Neuronal stem cell (in vitro differentiated cells): ENCODE measurements at regions not wholly inside any gene's neighbourhood (a gene's known extent, or its start where the extent isn't known, plus 50 kb on each side); places are given as distances from the start of the nearest gene placed in this dataset.

Experiments used
- DNase-seq: peaks from one replicate; pipeline ENCODE4 v3.0.0-alpha.2; 2013; ENCODE audit warnings: low spot score
- H2AFZ ChIP-seq: one replicate; pipeline ENCODE4 v1.6.1; 2013; ENCODE audit warnings: mild to moderate bottlenecking, low read length, inconsistent platforms
- H2AK5ac ChIP-seq: 2 replicates; pipeline ENCODE4 v1.6.1; 2013; ENCODE audit warnings: low read depth, mild to moderate bottlenecking, inconsistent platforms, low read length, moderate library complexity, mixed read lengths
- H2BK120ac ChIP-seq: 2 replicates; pipeline ENCODE4 v1.6.1; 2013; ENCODE audit warnings: low read depth, mild to moderate bottlenecking, inconsistent platforms, low read length, moderate library complexity, mixed read lengths
- H2BK12ac ChIP-seq: one replicate; pipeline ENCODE4 v1.6.1; 2013; ENCODE audit warnings: low read length, inconsistent platforms
- H2BK15ac ChIP-seq: 2 replicates; pipeline ENCODE4 v1.6.1; 2013; ENCODE audit warnings: mild to moderate bottlenecking, low read length, inconsistent platforms, mixed read lengths
- H2BK5ac ChIP-seq: one replicate; pipeline ENCODE4 v1.6.1; 2013; ENCODE audit warnings: inconsistent platforms, mild to moderate bottlenecking, low read length, moderate library complexity
- H3K14ac ChIP-seq: one replicate; pipeline ENCODE4 v1.6.1; 2013; ENCODE audit warnings: low read length, inconsistent platforms
- H3K18ac ChIP-seq: 2 replicates; pipeline ENCODE4 v1.6.1; 2013; ENCODE audit warnings: low read length, inconsistent platforms
- H3K23ac ChIP-seq: 2 replicates; pipeline ENCODE4 v1.6.1; 2013; ENCODE audit warnings: low read depth, mild to moderate bottlenecking, mixed read lengths, low read length, inconsistent platforms; ENCODE audit not compliant: poor library complexity
- H3K27ac ChIP-seq: replicated peaks from 3 replicates; pipeline ENCODE4 v1.5.1; 2013; ENCODE audit warnings: low read length, inconsistent platforms
- H3K27me3 ChIP-seq, 3 experiments: 2 replicates each; pipeline ENCODE4 v1.6.1; 2013; ENCODE audit warnings: low read length in 3 of 3, mild to moderate bottlenecking in 2 of 3, inconsistent platforms in 1 of 3, low read depth in 1 of 3, mixed read lengths in 1 of 3, moderate library complexity in 1 of 3; ENCODE audit not compliant: control insufficient read depth in 3 of 3, insufficient read depth in 3 of 3
- H3K36me3 ChIP-seq, 2 donors: replicated peaks in 1 of 2; 2 replicates each; pipeline ENCODE4 v1.6.1; 2013; ENCODE audit warnings: low read length in 2 of 2; ENCODE audit not compliant: control insufficient read depth in 2 of 2, insufficient read depth in 2 of 2
- H3K4ac ChIP-seq: 2 replicates; pipeline ENCODE4 v1.6.1; 2013; ENCODE audit warnings: inconsistent platforms, mild to moderate bottlenecking, low read length, moderate library complexity
- H3K4me1 ChIP-seq, 2 donors: 1 replicate in 1 of 2; 2 replicates in 1 of 2; pipeline ENCODE4 v1.6.1; 2013; ENCODE audit warnings: low read length in 2 of 2, low read depth in 1 of 2; ENCODE audit not compliant: control insufficient read depth in 2 of 2, insufficient read depth in 1 of 2
- H3K4me2 ChIP-seq: one replicate; pipeline ENCODE4 v1.6.1; 2013; ENCODE audit warnings: mild to moderate bottlenecking, low read length, inconsistent platforms; ENCODE audit not compliant: insufficient read depth, poor library complexity, severe bottlenecking
- H3K4me3 ChIP-seq, 2 donors: 2 replicates each; pipeline ENCODE4 v1.5.1; 2013; ENCODE audit warnings: low read length in 2 of 2, mild to moderate bottlenecking in 2 of 2, inconsistent platforms in 1 of 2, moderate library complexity in 1 of 2
- H3K79me1 ChIP-seq: one replicate; pipeline ENCODE4 v1.6.1; 2013; ENCODE audit warnings: low read depth, mild to moderate bottlenecking, inconsistent platforms, low read length, moderate library complexity
- H3K9ac ChIP-seq: one replicate; pipeline ENCODE4 v1.6.1; 2013; ENCODE audit warnings: mild to moderate bottlenecking, low read depth, low read length, inconsistent platforms; ENCODE audit not compliant: poor library complexity
- H3K9me3 ChIP-seq, 2 donors: replicated peaks in 1 of 2; 2 replicates each; pipeline versions ENCODE3 to v1.6.1; 2013; ENCODE audit warnings: low read length in 2 of 2, mild to moderate bottlenecking in 2 of 2, inconsistent platforms in 1 of 2, low read depth in 1 of 2, mixed read lengths in 1 of 2, moderate library complexity in 1 of 2; ENCODE audit not compliant: control insufficient read depth in 2 of 2, insufficient read depth in 1 of 2
- H4K8ac ChIP-seq: one replicate; pipeline ENCODE4 v1.6.1; 2013; ENCODE audit warnings: low read depth, mild to moderate bottlenecking, inconsistent platforms, low read length, moderate library complexity
- H4K91ac ChIP-seq: one replicate; pipeline ENCODE4 v1.6.1; 2013; ENCODE audit warnings: low read length, low read depth, mild to moderate bottlenecking, inconsistent platforms; ENCODE audit not compliant: poor library complexity
- WGBS, 2 donors: extraction: QIAGEN DNeasy Blood & Tissue Kit; methylation state at CpG; one replicate each; pipeline ENCODE4 v1.1.7; 2013; ENCODE audit warnings: missing lambda C conversion rate in 2 of 2, mixed read lengths in 1 of 2; ENCODE audit not compliant: insufficient read length in 2 of 2, insufficient replicate concordance in 1 of 2; ENCODE audit errors: extremely low coverage in 2 of 2; 5-methylcytosine and 5-hydroxymethylcytosine counted together

DNA sequence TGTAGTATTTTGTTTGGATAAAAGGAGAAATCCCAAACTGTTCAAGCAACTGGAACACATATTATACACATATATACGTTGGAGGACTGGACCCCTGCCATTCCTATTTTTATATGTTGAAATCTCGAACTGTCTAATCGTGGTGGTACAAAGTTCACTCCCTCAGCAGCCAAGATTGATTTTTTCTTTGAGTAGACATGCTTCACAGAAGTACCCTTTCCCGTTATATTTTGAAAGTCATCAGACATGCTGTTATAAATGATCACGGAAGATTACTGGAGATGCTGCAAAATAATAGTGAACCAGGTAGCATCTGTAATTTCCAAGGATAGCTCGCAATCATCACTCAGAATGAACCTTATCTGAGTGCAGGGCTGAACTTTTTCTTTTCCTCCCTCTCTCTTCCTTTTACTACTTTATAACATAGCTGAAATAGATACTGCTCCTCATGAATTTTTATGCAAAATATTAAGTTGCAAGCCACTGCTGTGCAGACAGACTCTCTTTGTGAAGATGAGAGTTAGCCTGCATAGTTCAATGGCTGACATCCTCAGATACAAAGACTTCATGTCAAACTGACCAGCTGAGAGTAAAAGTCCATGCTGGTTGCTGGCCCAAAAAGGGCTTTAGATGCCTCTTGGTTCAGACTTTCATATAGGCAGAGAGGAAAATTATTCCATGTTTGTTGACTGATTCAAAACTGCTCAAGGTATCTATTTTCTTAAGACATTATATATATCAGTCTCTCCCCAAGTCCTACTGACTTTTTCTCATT lies 451.9 kb downstream of the TMEM38B start:
- Histone ChIP-seq H3K14ac (no peak overlapping the region), H2AK5ac (no peak overlapping the region), H3K27ac (no peak overlapping the region), H3K4me2 (no peak overlapping the region), H3K4me3 (no peak overlapping the region), H4K91ac (no peak overlapping the region), H3K4me1 (peaks cover 0 to 1% of the 10 kb centered on the region in 2 donors), H2BK5ac (no peak overlapping the region), H2AFZ (peak overlapping the region; percentile 51), H3K9me3 (no peaks in the 10 kb centered on the region), H3K27me3 (no peaks in the 10 kb centered on the region), H2BK12ac (no peak overlapping the region), H4K8ac (no peak overlapping the region), H3K9ac (no peak overlapping the region), H3K23ac (no peak overlapping the region), H2BK15ac (no peak overlapping the region), H3K18ac (no peak overlapping the region), H3K36me3 (no peaks in the 10 kb centered on the region), H3K4ac (no peak overlapping the region), H3K79me1 (no peaks in the 10 kb centered on the region), H2BK120ac (no peak overlapping the region)
- WGBS, 2 donors, result no CpG with 5 or more reads among the region's 6 CpGs
- DNase-seq, result no peak

DNA sequence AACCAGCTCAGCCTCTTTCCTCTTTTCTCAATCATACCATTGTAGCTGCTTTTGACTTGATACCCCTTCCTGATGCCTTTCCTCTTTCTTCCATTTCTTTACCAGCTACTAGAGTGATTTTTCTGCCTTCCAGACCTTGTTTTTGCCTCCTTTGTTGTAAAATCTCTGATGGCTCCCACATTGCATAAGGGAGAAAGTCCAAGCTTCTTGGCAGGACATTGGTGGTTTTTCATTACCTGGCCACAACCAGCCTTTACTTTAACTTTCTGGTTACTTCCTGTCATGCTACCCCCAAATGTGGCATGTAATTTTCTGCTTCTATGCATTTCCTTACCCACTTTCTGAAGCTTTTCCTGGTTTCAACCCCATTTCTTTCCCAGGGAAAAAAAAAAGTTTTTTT lies 452.5 kb downstream of the TMEM38B start:
- H3K4ac ChIP-seq, result no peak overlapping the region
- H3K18ac ChIP-seq, result no peak overlapping the region
- no peak overlapping the region for H2BK12ac ChIP-seq
- H2AK5ac ChIP-seq, result no peak overlapping the region
- no peak overlapping the region for H2BK5ac ChIP-seq
- H4K91ac ChIP-seq, result no peak overlapping the region
- H2BK15ac ChIP-seq, result no peak overlapping the region
- no peak overlapping the region for H3K14ac ChIP-seq
- H3K4me2 ChIP-seq, result no peak overlapping the region
- H3K4me1 ChIP-seq, result peaks cover 0 to 1% of the 10 kb centered on the region in 2 donors
- H2AFZ ChIP-seq, result peak overlapping the region; percentile 51
- no peaks in the 10 kb centered on the region for H3K79me1 ChIP-seq
- H3K9me3 ChIP-seq, result no peaks in the 10 kb centered on the region
- no peak overlapping the region for H3K27ac ChIP-seq
- H2BK120ac ChIP-seq, result no peak overlapping the region
- H3K27me3 ChIP-seq, result no peaks in the 10 kb centered on the region
- no peak overlapping the region for H3K4me3 ChIP-seq
- H3K36me3 ChIP-seq, result no peaks in the 10 kb centered on the region
- DNase-seq, result no peak
- H3K9ac ChIP-seq, result no peak overlapping the region
- no peak overlapping the region for H3K23ac ChIP-seq
- H4K8ac ChIP-seq, result no peak overlapping the region

DNA sequence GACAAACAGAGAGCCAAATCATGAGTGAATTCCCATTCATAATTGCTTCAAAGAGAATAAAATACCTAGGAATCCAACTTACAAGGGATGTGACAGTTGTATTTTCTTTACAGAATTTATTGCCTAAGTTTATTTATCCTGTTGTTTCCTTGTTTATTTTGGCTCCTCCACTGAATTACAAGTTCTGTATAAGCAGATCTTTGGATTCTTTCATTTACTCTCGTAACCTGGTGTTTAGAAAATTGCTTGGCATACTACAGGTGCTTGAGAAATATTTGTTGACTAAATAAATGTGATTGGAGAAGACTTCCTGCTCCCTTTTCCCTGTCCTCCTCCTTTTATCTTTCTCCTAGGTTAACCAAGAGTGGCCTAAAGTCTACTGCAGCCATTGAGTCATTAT lies 455.6 kb downstream of the TMEM38B start:
- H3K4ac ChIP-seq, result no peak overlapping the region
- H3K4me1 ChIP-seq, result peaks cover 0 to 1% of the 10 kb centered on the region in 2 donors
- H3K4me3 ChIP-seq, result no peak overlapping the region
- H4K8ac ChIP-seq, result no peak overlapping the region
- no peak overlapping the region for H3K18ac ChIP-seq
- H3K27ac ChIP-seq, result no peak overlapping the region
- H2BK120ac ChIP-seq, result no peak overlapping the region
- no peak overlapping the region for H3K9ac ChIP-seq
- no peak overlapping the region for H2AFZ ChIP-seq
- no peak overlapping the region for H4K91ac ChIP-seq
- DNase-seq, result no peak
- no peak overlapping the region for H3K4me2 ChIP-seq
- H3K27me3 ChIP-seq, result no peaks in the 10 kb centered on the region
- H3K14ac ChIP-seq, result no peak overlapping the region
- H3K79me1 ChIP-seq, result no peaks in the 10 kb centered on the region
- H2BK15ac ChIP-seq, result no peak overlapping the region
- H3K36me3 ChIP-seq, result no peaks in the 10 kb centered on the region
- no peak overlapping the region for H2AK5ac ChIP-seq
- H3K9me3 ChIP-seq, result no peaks in the 10 kb centered on the region
- no CpG with 5 or more reads among the region's 1 CpG for WGBS, 2 donors
- H2BK5ac ChIP-seq, result no peak overlapping the region
- no peak overlapping the region for H3K23ac ChIP-seq
- no peak overlapping the region for H2BK12ac ChIP-seq

DNA sequence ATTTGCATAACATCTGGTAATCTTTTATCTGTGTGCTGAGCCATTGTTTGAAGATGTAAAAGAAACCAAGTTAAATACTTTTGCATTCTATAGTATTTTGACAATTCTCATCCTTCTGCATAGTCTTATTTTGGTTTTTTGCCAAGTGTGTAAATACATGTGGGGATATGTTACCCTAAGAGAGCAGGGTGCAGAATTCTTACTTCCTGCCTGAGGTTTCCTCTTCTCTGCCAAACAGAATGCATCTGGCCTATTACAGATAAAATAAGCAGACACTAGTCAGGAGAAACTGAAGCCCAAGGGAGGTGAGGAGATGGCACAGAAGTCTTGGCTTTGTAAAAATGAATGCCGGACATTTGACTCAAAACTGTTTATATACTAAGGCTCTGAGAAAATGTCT lies 462.1 kb downstream of the TMEM38B start:
- Histone ChIP-seq H3K36me3 (no peaks in the 10 kb centered on the region), H2BK12ac (no peak overlapping the region), H3K4me2 (no peak overlapping the region), H3K27me3 (no peaks in the 10 kb centered on the region), H2BK5ac (no peak overlapping the region), H3K14ac (no peak overlapping the region), H3K4ac (no peak overlapping the region), H3K4me1 (no peaks in the 10 kb centered on the region), H4K91ac (no peak overlapping the region), H3K79me1 (no peaks in the 10 kb centered on the region), H3K9ac (no peak overlapping the region), H2AFZ (no peak overlapping the region), H2BK120ac (no peak overlapping the region), H2BK15ac (no peak overlapping the region), H4K8ac (no peak overlapping the region), H3K23ac (no peak overlapping the region), H3K18ac (no peak overlapping the region), H3K9me3 (no peaks in the 10 kb centered on the region), H3K27ac (no peak overlapping the region), H2AK5ac (no peak overlapping the region), H3K4me3 (no peak overlapping the region)
- no peak for DNase-seq
- no CpG with 5 or more reads among the region's 1 CpG for WGBS, 2 donors
